ENCODE measurements at regions not wholly inside any gene's neighbourhood (a gene's known extent, or its start where the extent isn't known, plus 50 kb on each side); places are given as distances from the start of the nearest gene placed in this dataset.
"Not testable (repeated sequence)": the region's sequence is repeated elsewhere in the genome, so short reads cannot be mapped to it uniquely, and the experiment has no call there.

- no peak for DNase-seq (ENCODE audit: low spot score)
Measured at GRCh38 chr1:238457610-238458009, 566.9 kb upstream of the ZP4 start.

DNA sequence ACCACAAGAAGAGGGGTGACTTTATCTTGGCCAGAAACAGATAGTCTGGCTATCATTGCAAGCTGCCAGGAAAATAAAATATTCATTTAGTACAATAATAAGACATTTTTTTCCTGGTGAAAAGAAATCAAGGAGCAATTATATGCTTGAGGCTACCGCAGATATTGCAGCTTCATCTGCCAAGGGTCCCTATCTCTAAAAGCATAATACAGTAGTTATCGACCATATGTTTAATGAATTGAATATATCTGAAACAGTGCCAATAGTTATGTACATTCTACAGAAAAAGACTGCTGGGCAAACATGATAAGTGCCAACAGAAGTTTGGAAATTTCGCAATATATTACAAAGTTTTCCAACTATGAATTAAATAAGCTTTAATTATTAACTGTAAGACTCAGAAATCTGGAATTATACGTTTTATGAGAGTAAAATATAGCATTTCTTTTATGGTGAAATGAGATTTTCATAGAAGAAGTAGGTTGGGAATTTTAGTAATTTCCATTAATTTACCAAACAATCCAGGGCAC, 561.1 kb upstream of the ZP4 start:
- no peak for DNase-seq (ENCODE audit: low spot score)

DNA sequence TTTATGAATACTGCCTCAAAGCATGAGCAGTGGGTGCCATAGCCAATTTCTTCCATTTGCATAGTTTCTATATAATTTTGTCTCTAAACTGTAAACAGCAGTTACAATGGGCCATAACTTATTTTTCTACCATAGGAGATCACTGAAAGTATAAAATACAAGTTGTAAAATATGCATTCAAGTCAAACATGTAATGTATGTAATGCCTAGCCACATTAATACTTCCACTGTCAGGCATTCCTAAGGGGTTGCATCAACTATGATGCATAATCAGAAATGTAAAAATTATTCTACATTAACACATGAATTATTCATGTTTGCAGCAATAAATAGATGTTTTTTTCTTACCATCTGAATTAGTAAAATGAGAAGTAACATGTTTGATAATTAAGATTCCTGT, 560.3 kb upstream of the ZP4 start:
- no peak for DNase-seq (ENCODE audit: low spot score)

DNA sequence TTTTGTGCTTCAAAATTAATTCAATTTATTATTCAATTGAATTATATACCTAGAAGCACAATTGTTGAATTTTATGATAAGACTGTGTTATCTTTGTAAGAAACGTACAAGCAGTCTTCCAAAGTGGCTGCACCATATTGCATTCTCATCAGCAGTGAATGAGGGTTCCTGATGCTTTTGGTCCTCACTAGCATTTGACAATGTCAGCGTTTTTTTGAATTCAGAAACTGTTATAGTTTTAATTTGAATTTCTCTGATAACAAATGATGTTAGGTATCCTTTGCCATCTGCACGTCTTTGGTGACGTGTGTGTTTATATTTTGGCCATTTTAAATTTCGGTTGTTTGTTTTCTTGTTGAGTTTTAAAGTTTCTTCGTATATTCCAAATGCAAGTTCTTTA, 553.0 kb upstream of the ZP4 start:
- DNase-seq (ENCODE audit: low spot score), result no peak

DNA sequence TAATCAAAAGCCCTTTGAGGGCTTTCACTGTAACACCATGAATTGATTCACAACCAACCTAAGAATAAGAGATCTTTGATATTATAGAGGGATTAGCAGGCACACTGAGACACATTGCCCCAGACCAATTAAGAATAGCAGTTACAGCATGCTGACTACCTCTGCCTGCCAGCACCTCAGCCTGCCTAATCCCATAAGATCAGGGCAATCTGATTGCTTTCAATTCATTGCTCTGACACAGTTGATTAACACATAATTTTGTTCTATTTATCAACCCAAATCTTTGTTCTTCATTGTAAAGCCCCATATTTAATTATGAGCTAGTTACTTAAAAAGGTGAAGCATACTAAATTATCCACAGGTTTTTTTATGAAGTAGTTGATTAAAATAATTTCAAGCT, 548.8 kb upstream of the ZP4 start:
- DNase-seq (ENCODE audit: low spot score), result no peak

GRCh38 chr1:238438311-238439270, 547.9 kb upstream of the ZP4 start:
- no peak for DNase-seq (ENCODE audit: low spot score)

- not testable (repeated sequence) for DNase-seq (ENCODE audit: low spot score)
Measured at GRCh38 chr1:238429703-238430102, 539.0 kb upstream of the ZP4 start.

DNA sequence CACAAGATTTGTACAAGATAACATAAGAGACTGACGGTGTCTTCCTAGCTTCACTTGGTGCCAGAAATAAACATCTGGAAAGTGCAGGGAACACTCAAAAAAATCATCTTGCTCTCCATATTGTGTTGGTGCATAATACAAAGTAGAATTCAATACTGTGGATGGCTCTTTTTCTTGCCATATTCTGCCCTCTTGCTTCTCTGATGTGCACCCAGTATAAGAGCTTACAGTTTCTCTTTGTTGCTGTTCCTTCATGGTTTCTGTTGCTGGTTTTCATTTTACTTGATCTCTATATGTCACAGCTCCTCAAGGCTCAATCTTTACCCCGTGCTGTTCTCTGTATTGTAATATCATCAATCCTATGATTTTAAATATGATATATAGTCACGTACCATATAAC, 528.5 kb upstream of the ZP4 start:
- DNase-seq (ENCODE audit: low spot score), result no peak

DNA sequence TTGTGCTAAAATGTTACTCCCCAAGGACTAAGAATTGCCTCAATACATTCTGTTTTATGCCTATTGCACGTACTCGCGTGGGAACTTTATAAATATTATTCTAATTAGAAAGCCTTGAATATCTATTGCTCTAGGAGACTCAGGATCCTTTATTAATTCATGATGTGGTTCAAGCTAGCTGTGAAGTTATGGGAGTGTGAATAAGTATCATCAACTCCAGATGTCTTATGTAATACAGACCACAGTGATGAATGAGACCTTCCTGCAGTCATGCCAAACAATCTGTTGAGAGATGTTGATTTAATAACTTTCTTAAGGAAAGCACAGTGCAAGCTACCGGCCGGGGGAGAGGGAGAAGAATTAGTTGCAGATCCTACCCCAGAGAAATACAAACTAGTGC, 519.2 kb upstream of the ZP4 start:
- DNase-seq (ENCODE audit: low spot score), result no peak

DNA sequence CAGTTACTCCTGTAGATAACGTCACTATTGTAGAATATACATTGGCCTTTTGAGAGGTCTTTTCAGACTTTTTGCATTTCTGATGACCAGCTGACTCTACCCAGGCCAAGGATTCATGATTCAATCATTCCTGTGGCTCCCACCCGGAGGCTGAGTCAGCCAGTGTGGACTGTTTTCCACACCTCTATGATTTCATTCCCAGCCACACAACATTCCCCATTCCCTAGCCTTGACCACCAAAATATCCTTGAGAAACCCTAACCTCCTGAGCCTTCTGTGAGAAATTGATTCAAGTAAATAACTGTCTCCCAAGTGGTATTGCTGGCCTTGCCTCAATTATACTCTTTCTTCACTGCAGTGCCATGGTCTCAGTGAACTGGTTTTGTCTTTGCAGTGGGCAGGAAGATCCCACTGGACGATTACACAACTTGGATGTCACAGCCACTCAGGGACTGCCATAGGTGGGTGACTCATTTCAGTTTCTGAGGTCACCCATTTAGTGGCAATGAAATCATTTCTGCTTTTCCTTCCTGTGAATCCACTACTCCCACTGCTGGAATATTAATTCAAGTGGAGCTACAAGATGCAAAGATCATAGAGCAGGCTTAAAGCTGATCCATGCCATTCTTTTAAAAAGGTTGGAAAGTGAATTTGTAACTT, 518.6 kb upstream of the ZP4 start:
- no peak for DNase-seq (ENCODE audit: low spot score)

GRCh38 chr1:238408737-238409136, 518.0 kb upstream of the ZP4 start:
- DNase-seq (ENCODE audit: low spot score), result no peak

GRCh38 chr1:238406098-238406860, 515.6 kb upstream of the ZP4 start:
- DNase-seq (ENCODE audit: low spot score), result no peak

GRCh38 chr1:238404921-238405320, 514.2 kb upstream of the ZP4 start:
- no peak for DNase-seq (ENCODE audit: low spot score)

DNA sequence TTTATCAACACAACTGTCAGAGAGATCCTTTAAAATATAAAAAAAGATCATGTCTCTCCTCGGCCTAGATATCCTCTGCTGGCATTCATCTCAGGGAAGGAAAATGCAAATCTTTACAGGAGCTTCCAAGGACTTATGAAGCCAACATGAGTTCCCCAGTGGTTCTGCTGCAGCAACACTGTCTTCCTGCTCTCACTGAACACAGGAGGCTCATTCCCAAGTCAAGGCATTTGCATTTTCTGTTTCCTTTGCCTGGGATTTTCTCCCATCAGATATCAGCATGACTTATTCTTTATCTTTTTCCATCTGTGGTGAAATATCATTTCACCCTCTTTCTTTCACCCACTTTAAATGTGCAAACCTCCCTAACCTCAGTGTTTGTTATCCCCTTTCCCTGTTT, 513.8 kb upstream of the ZP4 start:
- no peak for DNase-seq (ENCODE audit: low spot score)

DNA sequence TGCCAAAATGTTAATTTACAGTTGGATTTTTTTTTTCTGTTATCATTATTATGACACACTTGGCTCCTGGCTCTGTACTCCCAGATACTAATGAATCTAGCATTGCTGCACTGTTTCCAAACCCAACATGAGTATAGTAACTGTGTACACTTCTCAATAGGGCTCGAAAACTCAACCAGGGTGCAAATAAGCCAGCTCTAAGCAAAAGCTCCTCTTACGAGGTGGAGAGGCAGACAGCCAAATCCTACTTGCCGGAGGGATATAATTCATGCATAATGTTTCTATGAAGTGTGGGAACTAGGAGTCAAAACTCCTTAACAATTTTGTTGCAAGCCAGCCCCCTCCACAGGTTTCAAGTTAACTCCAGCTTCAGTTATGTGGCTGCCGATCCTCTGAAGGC, 510.4 kb upstream of the ZP4 start:
- DNase-seq (ENCODE audit: low spot score), result no peak

DNA sequence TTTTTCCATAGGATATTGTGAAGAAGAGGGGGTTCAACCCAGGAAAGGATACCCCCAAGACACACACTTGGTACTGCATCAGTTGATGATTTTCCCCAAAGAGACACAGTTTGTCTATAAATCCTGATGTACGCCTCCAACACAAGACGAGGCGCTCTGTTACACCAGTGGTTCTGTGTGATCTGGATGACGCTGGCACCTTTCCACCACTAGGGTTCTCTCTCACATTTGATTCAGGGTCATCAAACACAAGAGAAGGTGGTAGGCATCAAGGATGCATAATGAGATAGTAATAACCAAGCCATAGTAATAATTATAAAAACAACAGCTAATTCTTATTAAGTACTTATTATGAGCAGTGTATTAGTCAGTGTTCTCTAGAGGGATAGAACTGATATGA, 508.8 kb upstream of the ZP4 start:
- DNase-seq (ENCODE audit: low spot score), result no peak

DNA sequence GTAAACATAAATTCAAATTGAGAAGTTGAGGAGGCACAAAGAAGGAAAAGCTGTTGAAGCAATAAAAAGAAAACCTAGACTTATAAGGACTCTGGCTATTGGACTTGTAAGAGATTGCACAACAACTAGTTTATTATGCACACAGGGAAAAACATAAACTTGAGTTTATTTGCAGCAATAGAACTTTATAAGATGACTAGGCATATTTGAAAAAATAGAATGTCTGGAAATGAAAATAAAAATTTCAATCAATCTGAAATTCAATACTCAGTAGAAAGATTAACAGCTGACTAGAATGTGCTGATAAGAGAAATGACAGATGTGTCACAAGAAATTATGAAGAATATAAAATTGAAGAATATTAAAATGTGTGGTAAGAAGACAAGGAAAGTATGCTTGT, 505.4 kb upstream of the ZP4 start:
- no peak for DNase-seq (ENCODE audit: low spot score)

GRCh38 chr1:238384381-238384780, 493.7 kb upstream of the ZP4 start:
- DNase-seq (ENCODE audit: low spot score), result no peak

GRCh38 chr1:238380167-238380566, 489.4 kb upstream of the ZP4 start:
- no peak for DNase-seq (ENCODE audit: low spot score)

DNA sequence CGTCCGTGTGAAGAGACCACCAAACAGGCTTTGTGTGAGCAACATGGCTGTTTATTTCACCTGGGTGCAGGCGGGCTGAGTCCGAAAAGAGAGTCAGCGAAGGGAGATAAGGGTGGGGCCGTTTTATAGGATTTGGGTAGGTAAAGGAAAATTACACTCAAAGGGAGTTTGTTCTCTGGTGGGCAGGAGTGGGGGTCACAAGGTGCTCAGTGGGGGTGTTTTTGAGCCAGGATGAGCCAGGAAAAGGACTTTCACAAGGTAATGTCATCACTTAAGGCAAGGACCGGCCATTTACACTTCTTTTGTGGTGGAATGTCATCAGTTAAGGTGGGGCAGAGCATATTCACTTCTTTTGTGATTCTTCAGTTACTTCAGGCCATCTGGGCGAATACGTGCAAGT, 488.7 kb upstream of the ZP4 start:
- DNase-seq (ENCODE audit: low spot score), result not testable (repeated sequence)

GRCh38 chr1:238377280-238377919, 486.7 kb upstream of the ZP4 start:
- no peak for DNase-seq (ENCODE audit: low spot score)

DNA sequence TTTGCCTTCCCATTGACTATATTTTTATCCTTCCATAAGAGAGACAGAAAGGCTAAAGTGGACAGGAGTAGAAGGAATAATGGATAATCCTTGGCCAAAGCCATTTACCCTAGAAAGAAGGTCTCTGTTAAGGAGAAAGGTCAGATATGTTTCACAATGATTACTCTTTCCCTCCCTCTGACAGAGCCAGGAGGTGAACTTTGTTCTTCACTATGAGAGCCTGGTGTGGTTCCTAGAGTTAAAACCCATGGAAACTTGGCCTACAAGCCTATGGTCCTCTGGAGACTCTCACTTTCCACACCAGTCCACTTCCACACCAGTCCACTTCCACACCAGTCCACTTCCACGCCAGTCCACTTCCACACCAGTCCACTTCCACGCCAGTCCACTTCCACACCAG, 479.9 kb upstream of the ZP4 start:
- DNase-seq (ENCODE audit: low spot score), result no peak

All from CD4-positive, alpha-beta T cell treated with Interleukin-15 for 4 hours (primary cell).